Mesodermal cell (in vitro differentiated cells): ENCODE measurements at regions not wholly inside any gene's neighbourhood (a gene's known extent, or its start where the extent isn't known, plus 50 kb on each side); places are given as distances from the start of the nearest gene placed in this dataset.

ENCODE experiments used
- H3K27ac ChIP-seq: 2 replicates; pipeline ENCODE4 v1.7.0; 2013; ENCODE audit warnings: mild to moderate bottlenecking, low read depth, low read length, moderate library complexity; ENCODE audit not compliant: severe bottlenecking
- H3K36me3 ChIP-seq: 2 replicates; pipeline ENCODE4 v1.7.1; 2013; ENCODE audit warnings: mild to moderate bottlenecking, low read length, moderate library complexity; ENCODE audit not compliant: control insufficient read depth, insufficient read depth
- H3K4me1 ChIP-seq: one replicate; pipeline ENCODE4 v1.7.1; 2013; ENCODE audit warnings: mild to moderate bottlenecking, low read length; ENCODE audit not compliant: insufficient read depth, control insufficient read depth, poor library complexity, severe bottlenecking
- H3K4me3 ChIP-seq: 2 replicates; pipeline ENCODE4 v1.7.0; 2013; ENCODE audit warnings: low read length, control low read depth, mild to moderate bottlenecking; ENCODE audit not compliant: insufficient read depth, poor library complexity, severe bottlenecking; ENCODE audit errors: extremely low read depth
- H3K9me3 ChIP-seq: 2 replicates; pipeline ENCODE4 v1.7.1; 2013; ENCODE audit warnings: mild to moderate bottlenecking, low read length, moderate library complexity; ENCODE audit not compliant: control insufficient read depth
- WGBS, 2 experiments: methylation state at CpG; one replicate each; pipeline ENCODE4 v1.1.5; 2013; ENCODE audit warnings: missing lambda C conversion rate in 2 of 2; ENCODE audit not compliant: insufficient coverage in 2 of 2; 5-methylcytosine and 5-hydroxymethylcytosine counted together

DNA sequence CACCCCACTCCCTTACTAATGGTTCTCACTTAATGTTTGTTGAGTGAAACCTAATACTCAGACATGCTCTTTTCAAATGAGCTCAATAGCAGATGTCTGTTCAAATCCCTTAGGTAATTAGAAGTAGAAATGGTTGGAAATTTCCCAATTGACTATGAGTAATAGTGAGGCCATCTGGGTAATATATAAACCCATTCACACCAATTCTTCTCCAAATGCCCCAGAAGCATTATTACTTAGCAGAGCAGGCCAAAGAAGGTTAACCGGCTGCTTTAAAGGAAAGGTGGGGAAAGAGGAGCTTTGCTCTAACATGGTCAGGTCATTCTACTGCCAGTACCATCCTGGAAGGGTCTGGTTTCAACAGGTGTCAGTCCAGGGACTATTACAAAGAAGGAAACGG lies 119.5 kb upstream of the MTAP start:
- Histone ChIP-seq H3K9me3 (no peaks in the 10 kb centered on the region), H3K4me3 (no peak overlapping the region), H3K27ac (no peak overlapping the region), H3K4me1 (peaks cover 17% of the 10 kb centered on the region), H3K36me3 (no peaks in the 10 kb centered on the region)
- 100% methylated on average over 1 of the region's 2 CpGs for WGBS, 2 experiments

- H3K9me3 ChIP-seq = no peaks in the 10 kb centered on the region
- peaks cover 17% of the 10 kb centered on the region for H3K4me1 ChIP-seq
- no peak overlapping the region for H3K4me3 ChIP-seq
- H3K27ac ChIP-seq = no peak overlapping the region
- no peaks in the 10 kb centered on the region for H3K36me3 ChIP-seq
- WGBS, 2 experiments = 90% methylated on average over 2 of the region's 4 CpGs; no CpG with 5 or more reads in 1 of the 2 experiments
Observed at GRCh38 chr9:21683484-21684175, 118.8 kb upstream of the MTAP start.

DNA sequence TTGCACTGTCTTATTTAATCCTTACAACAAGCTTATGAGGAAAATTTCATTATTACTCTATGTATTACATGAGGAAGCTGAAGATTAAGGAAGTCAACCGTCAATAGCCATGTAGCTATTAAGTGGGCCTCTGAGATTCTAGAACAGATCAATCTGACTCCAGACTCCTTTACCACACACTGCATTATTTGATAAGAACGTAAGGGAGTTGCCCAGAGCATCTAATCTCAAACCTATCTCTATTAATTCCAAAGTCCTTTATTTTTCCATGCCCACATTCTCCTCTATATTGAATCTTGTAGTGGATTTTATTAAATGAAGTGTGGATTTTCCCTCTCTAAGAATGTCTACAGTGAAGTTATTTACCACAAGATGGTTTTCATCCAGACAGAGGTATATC lies 118.2 kb upstream of the MTAP start:
- no peaks in the 10 kb centered on the region for H3K36me3 ChIP-seq
- H3K9me3 ChIP-seq = no peaks in the 10 kb centered on the region
- WGBS, 2 experiments = no CpG with 5 or more reads among the region's 2 CpGs
- peaks cover 17% of the 10 kb centered on the region for H3K4me1 ChIP-seq
- no peak overlapping the region for H3K27ac ChIP-seq
- H3K4me3 ChIP-seq = no peak overlapping the region

DNA sequence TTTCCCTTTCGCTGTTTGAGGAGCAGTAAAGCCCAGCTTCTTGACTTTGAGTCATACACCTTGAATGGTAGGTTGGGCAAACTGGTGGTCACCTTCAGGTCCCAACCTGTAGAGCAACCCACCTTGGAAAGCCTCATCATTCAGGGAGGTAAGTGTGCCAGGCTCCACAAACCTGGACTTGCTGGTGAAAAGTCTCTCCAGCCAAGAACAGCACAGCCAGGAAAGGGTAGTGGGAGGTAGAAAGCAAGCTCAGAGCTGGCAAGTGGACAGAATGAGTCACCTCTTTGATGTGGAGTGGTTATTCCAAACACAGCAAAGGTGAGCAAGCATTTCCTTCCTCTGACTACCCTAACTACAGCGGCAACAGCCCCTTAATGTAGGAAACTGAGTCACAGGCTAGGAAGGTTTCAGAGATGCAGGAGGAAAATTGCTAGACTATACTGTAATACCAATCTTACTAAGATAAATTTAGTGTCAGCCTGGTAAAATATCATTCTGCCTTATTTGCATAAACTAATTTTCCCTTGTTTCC lies 117.5 kb upstream of the MTAP start:
- peaks cover 17% of the 10 kb centered on the region for H3K4me1 ChIP-seq
- no peak overlapping the region for H3K27ac ChIP-seq
- H3K9me3 ChIP-seq = no peaks in the 10 kb centered on the region
- 100% methylated on average over 1 of the region's 2 CpGs; no CpG with 5 or more reads in 1 of the 2 experiments for WGBS, 2 experiments
- no peaks in the 10 kb centered on the region for H3K36me3 ChIP-seq
- no peak overlapping the region for H3K4me3 ChIP-seq

DNA sequence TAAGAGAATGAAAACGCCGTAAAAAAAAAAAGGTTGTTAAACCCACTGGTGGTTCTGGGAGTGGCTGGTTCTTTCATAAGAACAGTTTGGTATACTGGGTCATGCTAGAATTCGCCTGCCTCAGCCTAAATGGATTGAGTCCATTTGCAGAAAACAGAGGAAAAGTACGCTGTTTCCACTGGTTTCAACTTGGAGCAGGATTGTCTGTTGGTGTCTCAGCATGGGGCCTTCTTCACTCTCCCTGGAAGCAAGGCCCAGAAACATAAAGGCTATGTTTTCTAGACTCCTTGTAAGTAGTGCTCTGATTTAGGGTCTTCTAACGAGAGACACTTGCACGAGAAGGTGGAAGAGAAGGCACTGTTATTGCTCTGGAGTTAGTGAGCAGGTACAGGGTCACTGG lies 116.9 kb upstream of the MTAP start:
- peaks cover 17% of the 10 kb centered on the region for H3K4me1 ChIP-seq
- no peaks in the 10 kb centered on the region for H3K36me3 ChIP-seq
- no peak overlapping the region for H3K27ac ChIP-seq
- no peaks in the 10 kb centered on the region for H3K9me3 ChIP-seq
- H3K4me3 ChIP-seq = no peak overlapping the region
- 79 to 90% methylated on average over 4 to 6 of the region's 6 CpGs for WGBS, 2 experiments

DNA sequence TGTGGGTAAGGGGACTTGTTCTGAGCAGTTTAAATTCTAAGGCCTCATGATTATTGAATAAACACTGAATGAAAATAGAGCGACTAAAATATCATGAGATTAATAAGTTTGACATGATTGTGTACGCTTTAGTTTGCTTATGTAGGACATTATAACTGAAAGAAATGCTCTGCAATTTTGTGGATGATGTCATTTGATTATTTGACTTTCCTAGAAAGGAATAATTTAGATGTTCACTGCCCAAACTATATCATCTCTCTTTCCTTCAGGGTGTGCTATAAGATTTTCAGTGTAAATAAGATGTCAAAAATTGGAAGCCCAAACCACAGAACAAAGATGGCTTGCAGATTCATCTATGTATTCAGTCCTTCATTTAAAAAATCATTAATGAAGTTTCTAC lies 115.7 kb upstream of the MTAP start:
- H3K4me1 ChIP-seq = peaks cover 15% of the 10 kb centered on the region
- no peak overlapping the region for H3K4me3 ChIP-seq
- 86 to 100% methylated on average over 2 of the region's 2 CpGs for WGBS, 2 experiments

GRCh38 chr9:21687351-21687750 lies 115.1 kb upstream of the MTAP start:
- H3K4me3 ChIP-seq = no peak overlapping the region
- H3K27ac ChIP-seq = no peak overlapping the region
- H3K4me1 ChIP-seq = peaks cover 13% of the 10 kb centered on the region
- no peaks in the 10 kb centered on the region for H3K9me3 ChIP-seq
- H3K36me3 ChIP-seq = no peaks in the 10 kb centered on the region

More for the DNA sequence above, 115.7 kb upstream of the MTAP start:
- Histone ChIP-seq H3K9me3 (no peaks in the 10 kb centered on the region), H3K27ac (no peak overlapping the region), H3K36me3 (no peaks in the 10 kb centered on the region)

DNA sequence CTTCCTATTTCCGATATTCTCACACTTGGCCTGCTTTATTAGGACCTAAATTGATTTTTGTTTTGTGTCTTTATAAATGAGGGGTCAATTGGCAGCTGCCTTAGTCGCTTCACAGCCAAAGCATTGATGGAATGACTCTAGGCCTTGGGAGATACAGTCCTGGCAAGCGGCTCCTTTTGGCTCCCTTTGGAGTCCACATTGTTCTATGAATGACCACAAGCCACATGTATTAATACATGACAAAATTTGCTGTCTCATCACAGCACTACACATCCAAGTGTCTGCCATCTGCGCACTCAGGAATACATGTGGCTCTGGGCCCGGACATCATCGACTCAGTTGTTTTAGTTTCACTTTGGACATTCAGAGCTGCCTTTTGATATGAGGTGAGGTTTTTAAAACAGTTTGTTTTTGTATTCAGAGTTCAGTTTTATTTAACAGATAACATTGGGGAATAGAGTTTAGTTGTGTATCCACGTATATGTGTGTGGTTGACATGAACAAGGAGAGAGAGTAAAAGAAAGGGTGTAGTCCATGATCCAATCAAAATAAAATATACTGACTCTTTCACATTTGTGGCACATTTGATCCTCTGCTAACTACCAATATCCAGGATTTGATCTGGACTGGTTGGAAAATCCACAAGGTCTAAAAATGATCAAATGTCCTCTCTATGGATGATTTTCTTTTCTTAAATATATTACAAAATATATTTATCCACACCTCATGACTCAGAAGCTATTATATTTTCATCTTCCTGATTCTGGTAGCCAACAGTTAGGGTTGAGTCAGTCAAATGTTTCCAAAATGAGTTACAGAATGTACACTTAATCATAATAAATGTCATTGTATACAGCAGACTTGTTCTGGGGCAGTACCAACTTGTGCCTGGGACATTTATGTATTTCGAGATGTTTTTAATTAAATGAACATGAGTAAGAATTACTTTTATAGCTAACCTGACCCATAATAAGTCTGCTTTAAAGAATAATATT lies 114.0 kb upstream of the MTAP start:
- H3K27ac ChIP-seq = no peak overlapping the region
- no peaks in the 10 kb centered on the region for H3K9me3 ChIP-seq
- H3K4me3 ChIP-seq = no peak overlapping the region
- peaks cover 13% of the 10 kb centered on the region for H3K4me1 ChIP-seq
- WGBS, 2 experiments = 96 to 100% methylated on average over 2 to 4 of the region's 8 CpGs
- no peaks in the 10 kb centered on the region for H3K36me3 ChIP-seq

GRCh38 chr9:21689854-21690253 lies 112.6 kb upstream of the MTAP start:
- no CpG with 5 or more reads among the region's 1 CpG for WGBS, 2 experiments
- no peak overlapping the region for H3K27ac ChIP-seq
- no peaks in the 10 kb centered on the region for H3K9me3 ChIP-seq
- peaks cover 8% of the 10 kb centered on the region for H3K4me1 ChIP-seq
- H3K36me3 ChIP-seq = no peaks in the 10 kb centered on the region
- no peak overlapping the region for H3K4me3 ChIP-seq

GRCh38 chr9:21690561-21690960 lies 111.9 kb upstream of the MTAP start:
- Histone ChIP-seq H3K27ac (no peak overlapping the region), H3K4me3 (no peak overlapping the region), H3K36me3 (no peaks in the 10 kb centered on the region), H3K9me3 (no peaks in the 10 kb centered on the region), H3K4me1 (peaks cover 2% of the 10 kb centered on the region)
- WGBS, 2 experiments = 90 to 100% methylated on average over 1 of the region's 3 CpGs
